Mesothelial cell of epicardium (in vitro differentiated cells): ENCODE measurements at regions not wholly inside any gene's neighbourhood (a gene's known extent, or its start where the extent isn't known, plus 50 kb on each side); places are given as distances from the start of the nearest gene placed in this dataset.

Experiments used
- DNase-seq, 2 experiments: peaks; one replicate each; pipeline ENCODE4 v3.0.0; 2021; ENCODE audit warnings: low spot score in 2 of 2; ENCODE audit not compliant: unreplicated experiment in 2 of 2
- H3K27ac Mint-ChIP-seq: 2 replicates; pipeline ENCODE4 v1.8.0; 2021; ENCODE audit warnings: mixed read lengths
- H3K27me3 Mint-ChIP-seq: 2 replicates; pipeline ENCODE4 v1.8.0; 2021; ENCODE audit warnings: low read depth, mixed read lengths
- H3K36me3 Mint-ChIP-seq: 2 replicates; pipeline ENCODE4 v1.8.0; 2021; ENCODE audit warnings: mixed read lengths
- H3K4me1 Mint-ChIP-seq: 2 replicates; pipeline ENCODE4 v1.8.0; 2021; ENCODE audit warnings: mixed read lengths
- H3K4me3 Mint-ChIP-seq: 2 replicates; pipeline ENCODE4 v1.8.0; 2021; ENCODE audit warnings: mild to moderate bottlenecking, moderate library complexity, mixed read lengths
- H3K9me3 Mint-ChIP-seq: 2 replicates; pipeline ENCODE4 v1.8.0; 2021; ENCODE audit warnings: mixed read lengths
- TF ChIP-seq, protein P1 (sequence below): fragments of 200-600 bp; sonication (generic); IDR thresholded peaks from one replicate; pipeline ENCODE4 v1.5.0; 2021; ENCODE audit warnings: antibody characterized with exemption; ENCODE audit not compliant: unreplicated experiment

GRCh38 chr10:2874963-2875362 is 192.4 kb upstream of the PFKP start:
- no peaks in the 10 kb centered on the region for H3K4me1 Mint-ChIP-seq
- no peaks in the 10 kb centered on the region for H3K9me3 Mint-ChIP-seq
- H3K36me3 Mint-ChIP-seq = no peaks in the 10 kb centered on the region
- TF ChIP-seq, protein P1, sequence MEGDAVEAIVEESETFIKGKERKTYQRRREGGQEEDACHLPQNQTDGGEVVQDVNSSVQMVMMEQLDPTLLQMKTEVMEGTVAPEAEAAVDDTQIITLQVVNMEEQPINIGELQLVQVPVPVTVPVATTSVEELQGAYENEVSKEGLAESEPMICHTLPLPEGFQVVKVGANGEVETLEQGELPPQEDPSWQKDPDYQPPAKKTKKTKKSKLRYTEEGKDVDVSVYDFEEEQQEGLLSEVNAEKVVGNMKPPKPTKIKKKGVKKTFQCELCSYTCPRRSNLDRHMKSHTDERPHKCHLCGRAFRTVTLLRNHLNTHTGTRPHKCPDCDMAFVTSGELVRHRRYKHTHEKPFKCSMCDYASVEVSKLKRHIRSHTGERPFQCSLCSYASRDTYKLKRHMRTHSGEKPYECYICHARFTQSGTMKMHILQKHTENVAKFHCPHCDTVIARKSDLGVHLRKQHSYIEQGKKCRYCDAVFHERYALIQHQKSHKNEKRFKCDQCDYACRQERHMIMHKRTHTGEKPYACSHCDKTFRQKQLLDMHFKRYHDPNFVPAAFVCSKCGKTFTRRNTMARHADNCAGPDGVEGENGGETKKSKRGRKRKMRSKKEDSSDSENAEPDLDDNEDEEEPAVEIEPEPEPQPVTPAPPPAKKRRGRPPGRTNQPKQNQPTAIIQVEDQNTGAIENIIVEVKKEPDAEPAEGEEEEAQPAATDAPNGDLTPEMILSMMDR = no peak
- H3K27ac Mint-ChIP-seq = no peak overlapping the region
- H3K4me3 Mint-ChIP-seq = no peak overlapping the region
- H3K27me3 Mint-ChIP-seq = peaks cover 51% of the 10 kb centered on the region
- no peak for DNase-seq

DNA sequence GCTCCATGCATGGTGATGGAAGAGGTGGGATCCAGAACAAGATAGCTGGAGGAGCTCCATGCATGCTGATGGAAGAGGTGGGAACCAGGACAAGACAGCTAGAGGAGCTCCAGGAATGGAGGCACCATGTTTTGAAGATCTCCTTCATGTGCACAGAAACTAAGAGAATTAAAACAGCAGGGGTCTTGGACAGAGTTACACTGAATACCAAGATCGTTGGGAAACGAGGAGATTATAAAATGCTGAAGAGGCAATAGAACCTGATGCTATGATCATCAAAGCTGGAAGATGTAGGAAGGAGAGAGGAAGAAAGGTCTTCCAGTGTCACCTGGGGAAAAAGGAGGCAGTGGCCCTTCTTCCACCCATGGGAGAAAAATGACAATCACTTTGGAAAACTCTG is 193.6 kb upstream of the PFKP start:
- Mint-ChIP-seq H3K36me3 (no peaks in the 10 kb centered on the region), H3K9me3 (no peaks in the 10 kb centered on the region), H3K4me3 (no peak overlapping the region), H3K27ac (no peak overlapping the region), H3K4me1 (no peaks in the 10 kb centered on the region), H3K27me3 (peaks cover 49% of the 10 kb centered on the region)
- TF ChIP-seq, protein P1 = no peak
- no peak for DNase-seq

DNA sequence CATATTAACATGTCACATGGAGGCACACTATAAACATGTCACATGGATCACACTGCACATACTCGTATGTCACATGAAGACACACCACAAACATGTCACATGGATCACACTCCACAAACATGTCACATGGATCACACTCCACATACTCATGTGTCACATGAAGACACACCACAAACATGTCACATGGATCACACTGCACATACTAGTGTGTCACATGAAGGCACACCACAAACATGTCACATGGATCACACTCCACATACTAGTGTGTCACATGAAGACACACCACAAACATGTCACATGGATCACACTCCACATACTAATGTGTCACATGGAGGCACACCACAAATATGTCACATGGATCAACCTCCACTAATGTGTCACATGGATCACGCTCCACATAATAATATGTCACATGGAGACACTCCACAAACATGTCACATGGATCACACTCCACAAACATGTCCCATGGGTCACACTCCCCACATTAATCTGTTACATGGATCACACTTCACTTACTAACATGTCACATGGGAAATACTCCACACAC is 195.6 kb upstream of the PFKP start:
- Mint-ChIP-seq H3K36me3 (no peaks in the 10 kb centered on the region), H3K27ac (no peak overlapping the region), H3K4me1 (no peaks in the 10 kb centered on the region), H3K4me3 (no peak overlapping the region), H3K27me3 (peaks cover 54% of the 10 kb centered on the region), H3K9me3 (no peaks in the 10 kb centered on the region)
- TF ChIP-seq, protein P1 = no peak
- no peak for DNase-seq

- TF ChIP-seq, protein P1 = no peak
- Mint-ChIP-seq H3K36me3 (no peaks in the 10 kb centered on the region), H3K4me3 (no peak overlapping the region), H3K27ac (no peak overlapping the region), H3K9me3 (no peaks in the 10 kb centered on the region), H3K27me3 (peaks cover 58% of the 10 kb centered on the region), H3K4me1 (no peaks in the 10 kb centered on the region)
- DNase-seq = no peak
Measured at GRCh38 chr10:2870654-2871053, 196.7 kb upstream of the PFKP start.

GRCh38 chr10:2867788-2868299 is 199.5 kb upstream of the PFKP start:
- TF ChIP-seq, protein P1 = no peak
- H3K4me1 Mint-ChIP-seq = no peaks in the 10 kb centered on the region
- H3K27ac Mint-ChIP-seq = no peak overlapping the region
- H3K4me3 Mint-ChIP-seq = no peak overlapping the region
- DNase-seq = no peak
- peaks cover 52% of the 10 kb centered on the region for H3K27me3 Mint-ChIP-seq
- H3K36me3 Mint-ChIP-seq = no peaks in the 10 kb centered on the region
- H3K9me3 Mint-ChIP-seq = no peaks in the 10 kb centered on the region

- Mint-ChIP-seq H3K4me1 (no peaks in the 10 kb centered on the region), H3K27ac (no peak overlapping the region), H3K36me3 (no peaks in the 10 kb centered on the region), H3K27me3 (peaks cover 44% of the 10 kb centered on the region), H3K9me3 (no peaks in the 10 kb centered on the region), H3K4me3 (no peak overlapping the region)
- no peak for DNase-seq
- TF ChIP-seq, protein P1 = no peak
Measured at GRCh38 chr10:2866569-2866968, 200.8 kb upstream of the PFKP start.
